ENCODE measurements at regions not wholly inside any gene's neighbourhood (a gene's known extent, or its start where the extent isn't known, plus 50 kb on each side); places are given as distances from the start of the nearest gene placed in this dataset.

DNA sequence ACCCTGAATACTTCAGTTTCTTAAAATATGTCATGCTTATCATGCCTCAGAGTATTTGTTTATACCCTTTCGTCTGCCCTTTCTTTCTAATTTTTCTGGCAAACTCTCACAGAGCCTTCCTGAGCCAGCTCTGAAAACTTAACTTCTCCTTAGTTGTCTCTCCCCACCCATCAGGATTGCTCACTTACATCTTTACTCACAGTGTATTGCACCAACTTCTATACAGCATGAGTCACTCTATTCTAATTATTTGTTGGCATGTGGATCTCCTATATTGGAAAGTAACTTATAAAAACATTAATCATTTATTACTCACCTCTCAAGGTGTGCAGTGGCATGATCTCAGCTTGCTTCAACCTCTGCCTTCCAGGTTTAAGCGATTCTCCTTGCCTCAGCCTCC, 114.9 kb downstream of the FANCF start:
- Mint-ChIP-seq H3K27ac (no peak overlapping the region), H3K27me3 (peaks cover 37% of the 10 kb centered on the region), H3K4me3 (no peak overlapping the region), H3K4me1 (ENCODE audit: low read depth) (no peaks in the 10 kb centered on the region), H3K36me3 (ENCODE audit: low read depth) (no peaks in the 10 kb centered on the region), H3K9me3 (no peaks in the 10 kb centered on the region)
- TF ChIP-seq, protein P1, sequence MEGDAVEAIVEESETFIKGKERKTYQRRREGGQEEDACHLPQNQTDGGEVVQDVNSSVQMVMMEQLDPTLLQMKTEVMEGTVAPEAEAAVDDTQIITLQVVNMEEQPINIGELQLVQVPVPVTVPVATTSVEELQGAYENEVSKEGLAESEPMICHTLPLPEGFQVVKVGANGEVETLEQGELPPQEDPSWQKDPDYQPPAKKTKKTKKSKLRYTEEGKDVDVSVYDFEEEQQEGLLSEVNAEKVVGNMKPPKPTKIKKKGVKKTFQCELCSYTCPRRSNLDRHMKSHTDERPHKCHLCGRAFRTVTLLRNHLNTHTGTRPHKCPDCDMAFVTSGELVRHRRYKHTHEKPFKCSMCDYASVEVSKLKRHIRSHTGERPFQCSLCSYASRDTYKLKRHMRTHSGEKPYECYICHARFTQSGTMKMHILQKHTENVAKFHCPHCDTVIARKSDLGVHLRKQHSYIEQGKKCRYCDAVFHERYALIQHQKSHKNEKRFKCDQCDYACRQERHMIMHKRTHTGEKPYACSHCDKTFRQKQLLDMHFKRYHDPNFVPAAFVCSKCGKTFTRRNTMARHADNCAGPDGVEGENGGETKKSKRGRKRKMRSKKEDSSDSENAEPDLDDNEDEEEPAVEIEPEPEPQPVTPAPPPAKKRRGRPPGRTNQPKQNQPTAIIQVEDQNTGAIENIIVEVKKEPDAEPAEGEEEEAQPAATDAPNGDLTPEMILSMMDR (IDR thresholded peaks at IDR 0.05): no peak
- no peak overlapping the region for H3K4me3 ChIP-seq (ENCODE audit: low read length)
- H3K27me3 ChIP-seq (ENCODE audit: control insufficient read depth in 1 of 2, insufficient read depth in 2 of 2, low read length in 2 of 2): peaks cover 0 to 5% of the 10 kb centered on the region in 2 experiments
- ATAC-seq (ENCODE audit: poor library complexity) (no peak), DNase-seq (no peak)
- H3K4me1 ChIP-seq (ENCODE audit: insufficient read depth, low read length): no peaks in the 10 kb centered on the region
- intact Hi-C loops (cut with DNase I, micrococcal nuclease): no loop called here
- ChIA-PET CTCF (no interaction called here), POLR2A (no interaction called here)
- H3K27ac ChIP-seq (ENCODE audit: low read depth in 1 of 2, low read length in 2 of 2): no peak overlapping the region
- no peaks in the 10 kb centered on the region for H3K36me3 ChIP-seq (ENCODE audit: insufficient read depth, low read length)
- H3K9me3 ChIP-seq (ENCODE audit: control insufficient read depth in 1 of 2, insufficient read depth in 1 of 2, low read length in 2 of 2): no peaks in the 10 kb centered on the region

DNA sequence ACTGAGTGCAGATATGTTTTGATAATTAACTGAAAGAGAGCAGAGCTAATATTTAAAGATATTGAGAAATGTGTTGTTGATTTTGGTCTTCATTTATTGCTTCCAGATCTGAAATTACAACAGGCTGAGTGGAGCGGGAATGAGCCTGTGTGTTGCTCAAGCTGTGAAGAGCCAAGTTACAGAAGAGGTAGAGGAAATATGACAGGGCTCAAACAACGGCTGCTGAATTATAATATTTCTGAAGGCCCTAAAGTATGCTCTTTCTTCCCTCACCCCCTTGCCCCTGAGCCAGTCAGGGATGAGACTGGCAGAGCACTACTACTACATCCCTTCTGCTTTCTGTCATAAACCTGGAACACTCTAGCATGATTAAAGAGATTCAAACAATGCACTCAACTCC, 115.6 kb downstream of the FANCF start:
- Mint-ChIP-seq H3K27ac (no peak overlapping the region), H3K27me3 (peaks cover 37% of the 10 kb centered on the region), H3K4me3 (no peak overlapping the region), H3K4me1 (ENCODE audit: low read depth) (no peaks in the 10 kb centered on the region), H3K36me3 (ENCODE audit: low read depth) (no peaks in the 10 kb centered on the region), H3K9me3 (no peaks in the 10 kb centered on the region)
- intact Hi-C loops (cut with DNase I, micrococcal nuclease): no loop called here
- ChIA-PET CTCF (no interaction called here), POLR2A (no interaction called here)
- Histone ChIP-seq H3K4me1 (ENCODE audit: insufficient read depth, low read length) (no peaks in the 10 kb centered on the region), H3K9me3 (ENCODE audit: control insufficient read depth in 1 of 2, insufficient read depth in 1 of 2, low read length in 2 of 2) (no peaks in the 10 kb centered on the region), H3K27ac (ENCODE audit: low read depth in 1 of 2, low read length in 2 of 2) (no peak overlapping the region), H3K36me3 (ENCODE audit: insufficient read depth, low read length) (no peaks in the 10 kb centered on the region), H3K4me3 (ENCODE audit: low read length) (no peak overlapping the region), H3K27me3 (ENCODE audit: control insufficient read depth in 1 of 2, insufficient read depth in 2 of 2, low read length in 2 of 2) (peaks cover 0 to 5% of the 10 kb centered on the region in 2 experiments)
- ATAC-seq (ENCODE audit: poor library complexity): no peak
- DNase-seq: no peak
- TF ChIP-seq, protein P1 (IDR thresholded peaks at IDR 0.05): no peak

GRCh38 chr11:22508665-22509064, 117.0 kb downstream of the FANCF start:
- no peak for ATAC-seq (ENCODE audit: poor library complexity)
- intact Hi-C loops (cut with DNase I, micrococcal nuclease): no loop called here
- Mint-ChIP-seq H3K4me1 (ENCODE audit: low read depth) (no peaks in the 10 kb centered on the region), H3K4me3 (no peak overlapping the region), H3K27me3 (peaks cover 30% of the 10 kb centered on the region), H3K27ac (no peak overlapping the region), H3K36me3 (ENCODE audit: low read depth) (no peaks in the 10 kb centered on the region), H3K9me3 (no peaks in the 10 kb centered on the region)
- Histone ChIP-seq H3K36me3 (ENCODE audit: insufficient read depth, low read length) (no peaks in the 10 kb centered on the region), H3K27me3 (ENCODE audit: control insufficient read depth in 1 of 2, insufficient read depth in 2 of 2, low read length in 2 of 2) (no peaks in the 10 kb centered on the region), H3K9me3 (ENCODE audit: control insufficient read depth in 1 of 2, insufficient read depth in 1 of 2, low read length in 2 of 2) (no peaks in the 10 kb centered on the region), H3K4me1 (ENCODE audit: insufficient read depth, low read length) (no peaks in the 10 kb centered on the region), H3K27ac (ENCODE audit: low read depth in 1 of 2, low read length in 2 of 2) (no peak overlapping the region), H3K4me3 (ENCODE audit: low read length) (no peak overlapping the region)
- CTCF ChIA-PET: interaction anchor here (0.6 kb wide), 1 partner anchor 28 kb away, joined by 3 read pairs; no protein-coding TSS in a partner anchor
- TF ChIP-seq, protein P1 (IDR thresholded peaks at IDR 0.05): no peak
- no peak for DNase-seq
- POLR2A ChIA-PET: no interaction called here

All from CD4-positive, alpha-beta T cell (primary cell).